ENCODE measurements at regions not wholly inside any gene's neighbourhood (a gene's known extent, or its start where the extent isn't known, plus 50 kb on each side); places are given as distances from the start of the nearest gene placed in this dataset.
A peak's percentile ranks its signal among the peaks of the same experiment; 100 is the strongest.

DNA sequence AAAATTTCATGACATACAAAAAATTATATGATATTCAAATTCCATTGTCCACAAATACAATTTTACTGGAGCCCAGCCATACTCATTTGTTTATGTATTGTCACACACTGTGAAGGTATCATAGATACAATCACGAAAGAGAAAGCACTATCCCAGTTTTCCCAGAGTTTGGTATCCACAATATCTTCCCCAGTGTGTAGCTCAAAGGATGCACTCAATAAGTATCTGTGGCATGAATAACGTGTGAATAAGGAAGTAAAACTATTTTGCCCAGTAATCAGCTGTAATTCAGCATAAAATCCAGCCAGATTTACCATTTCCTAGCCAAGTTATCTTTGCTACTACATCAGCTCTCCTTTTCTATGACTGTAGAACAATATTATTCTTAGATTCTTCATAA lies 131.3 kb upstream of the KCNMB2 start:
- DNase-seq (ENCODE audit: low spot score), result no peak

- no peak for DNase-seq (ENCODE audit: low spot score)
Observed at GRCh38 chr3:178405531-178405930, 130.7 kb upstream of the KCNMB2 start.

DNA sequence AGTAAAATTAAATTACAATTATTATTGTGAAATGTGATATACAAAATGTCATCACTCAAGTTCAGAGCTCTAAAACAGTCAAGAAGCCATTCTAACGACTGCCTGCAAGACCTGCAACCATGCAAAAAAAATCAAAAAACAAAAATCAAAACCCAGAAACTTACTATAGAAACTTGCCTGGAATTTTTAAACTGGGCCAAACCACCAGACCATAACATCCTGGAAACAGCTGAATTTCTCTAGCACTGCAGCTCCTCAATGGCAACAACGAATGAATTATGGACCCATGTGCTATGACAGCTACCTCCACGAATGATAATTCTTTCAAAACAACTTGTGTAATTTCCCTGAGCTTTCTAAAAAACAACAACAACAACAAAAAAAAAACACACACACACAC lies 130.0 kb upstream of the KCNMB2 start:
- no peak for DNase-seq (ENCODE audit: low spot score)

DNA sequence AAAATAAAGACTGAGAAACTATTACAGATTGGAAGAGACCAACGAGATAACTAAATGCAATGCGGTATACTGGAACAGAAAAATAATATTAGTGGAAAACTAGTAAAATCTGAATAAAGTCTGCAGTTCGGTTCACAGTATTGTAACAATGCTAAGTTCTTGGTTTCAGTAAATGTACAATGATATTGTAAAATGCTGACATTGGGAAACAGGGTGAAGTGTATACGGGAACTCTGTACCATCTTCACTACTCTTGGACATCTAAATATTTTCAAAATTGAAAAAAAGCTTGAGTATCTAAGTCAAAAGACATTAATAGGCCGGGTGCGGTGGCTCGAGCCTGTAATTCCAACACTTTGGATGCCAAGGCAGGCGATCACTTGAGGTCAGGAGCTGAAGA lies 120.9 kb upstream of the KCNMB2 start:
- no peak for DNase-seq (ENCODE audit: low spot score)

GRCh38 chr3:178417736-178418135 lies 118.5 kb upstream of the KCNMB2 start:
- no peak for DNase-seq (ENCODE audit: low spot score)

- no peak for DNase-seq (ENCODE audit: low spot score)
Observed at GRCh38 chr3:178419071-178419470, 117.2 kb upstream of the KCNMB2 start.

DNA sequence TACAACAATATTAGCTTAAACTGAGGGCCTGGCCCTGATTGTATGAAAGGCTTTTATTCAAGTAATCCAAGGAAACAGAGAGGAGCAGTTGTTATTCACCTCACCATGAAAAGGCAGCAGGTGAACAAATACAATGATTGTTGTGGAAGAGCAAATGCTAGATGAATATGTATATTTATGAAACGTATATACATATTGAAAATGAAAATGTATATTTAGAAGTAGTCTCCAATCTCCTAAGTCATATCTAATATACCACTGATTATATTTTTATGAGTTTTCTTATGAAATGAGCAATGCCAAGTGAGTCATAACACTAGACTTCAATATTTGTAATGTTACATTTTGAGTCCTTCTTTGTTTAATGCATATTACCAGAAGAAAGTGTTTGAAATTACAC lies 116.2 kb upstream of the KCNMB2 start:
- DNase-seq (ENCODE audit: low spot score), result no peak

GRCh38 chr3:178421069-178421468 lies 115.2 kb upstream of the KCNMB2 start:
- DNase-seq (ENCODE audit: low spot score), result no peak

DNA sequence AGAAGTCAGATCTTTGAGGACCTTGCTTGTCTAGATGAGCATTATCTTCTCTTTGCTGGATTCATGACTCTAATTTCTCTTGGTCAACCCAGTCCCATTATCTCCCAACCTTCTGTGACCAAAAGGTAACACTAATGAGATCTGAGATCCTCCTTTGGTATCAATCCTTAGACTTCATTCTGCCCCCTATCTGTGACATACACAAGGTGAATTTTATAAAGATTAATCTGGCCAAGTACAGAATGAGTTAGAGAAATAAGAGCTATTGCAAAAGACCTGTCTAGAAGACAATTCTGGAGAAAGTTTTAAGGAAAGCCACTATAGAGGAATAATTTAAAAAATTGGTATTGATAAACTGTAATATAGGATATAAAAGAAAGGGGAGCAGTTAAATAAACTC lies 113.8 kb upstream of the KCNMB2 start:
- DNase-seq (ENCODE audit: low spot score), result no peak

GRCh38 chr3:178428037-178428436 lies 108.2 kb upstream of the KCNMB2 start:
- no peak for DNase-seq (ENCODE audit: low spot score)

DNA sequence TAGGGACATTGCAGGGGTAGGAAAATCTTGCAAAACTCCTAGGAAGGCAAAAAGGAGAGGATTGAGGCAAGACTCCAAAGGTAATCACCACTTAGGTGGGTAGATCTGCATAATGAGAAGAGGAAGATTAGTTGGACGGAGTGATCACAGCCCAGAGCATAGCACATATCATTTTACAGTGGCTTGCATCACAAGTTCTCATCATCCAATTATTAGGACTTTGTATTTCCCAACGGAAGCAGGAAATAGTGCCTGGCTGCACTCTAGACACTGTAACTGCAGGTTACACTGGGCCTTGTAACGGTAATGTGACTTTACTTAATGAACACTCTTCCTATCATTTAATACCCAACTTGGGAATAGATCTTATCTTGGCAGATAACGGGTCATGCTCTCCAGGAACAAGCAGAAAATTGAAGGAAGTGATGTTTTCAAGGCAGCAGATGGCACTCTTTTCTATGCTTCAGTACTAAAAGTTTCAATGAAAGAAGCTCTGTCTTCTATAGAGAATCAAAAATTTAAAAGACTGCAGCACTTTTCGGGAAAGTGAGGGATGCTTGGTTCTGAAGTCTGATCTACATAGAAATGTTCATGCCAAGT lies 101.9 kb upstream of the KCNMB2 start:
- DNase-seq (ENCODE audit: low spot score), result no peak

GRCh38 chr3:178435575-178435974 lies 100.7 kb upstream of the KCNMB2 start:
- DNase-seq (ENCODE audit: low spot score), result no peak

DNA sequence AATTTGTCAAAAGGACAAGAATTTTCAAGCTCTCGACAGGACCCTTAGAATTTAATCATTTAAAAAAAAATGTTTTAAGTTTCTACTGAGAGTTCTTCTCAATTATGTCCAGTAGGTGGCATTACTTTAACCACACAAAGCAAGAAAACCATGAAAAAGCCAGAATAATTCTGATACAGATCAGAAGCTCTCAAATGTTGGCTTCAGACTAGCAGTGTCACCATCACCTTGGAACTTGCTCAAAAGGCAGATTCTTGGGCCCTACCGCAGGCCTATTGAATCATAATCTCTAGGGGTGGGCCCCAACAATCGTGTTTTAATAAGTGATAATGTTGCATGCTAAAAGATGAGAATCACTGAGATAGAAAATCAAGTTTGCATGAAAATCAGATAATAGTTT lies 99.5 kb upstream of the KCNMB2 start:
- DNase-seq (ENCODE audit: low spot score), result peak; percentile 38

DNA sequence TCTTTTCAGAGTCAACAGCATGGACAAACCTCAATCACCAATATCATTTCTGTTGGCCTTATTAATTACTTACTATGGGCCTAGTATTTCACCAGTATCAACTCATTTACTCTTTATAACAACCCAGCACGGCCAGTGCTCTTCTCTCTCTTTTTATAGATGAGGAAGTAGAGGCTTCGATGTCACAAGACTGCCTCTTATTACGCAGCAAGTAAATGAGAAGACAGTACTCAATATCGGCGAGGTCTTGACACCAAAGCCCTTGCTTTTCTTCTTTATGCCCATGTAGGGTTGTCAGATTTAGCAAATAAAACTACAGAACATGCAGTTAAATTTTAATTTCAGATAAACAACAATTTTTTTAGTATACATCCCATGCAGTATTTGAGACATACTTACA lies 99.0 kb upstream of the KCNMB2 start:
- no peak for DNase-seq (ENCODE audit: low spot score)

DNA sequence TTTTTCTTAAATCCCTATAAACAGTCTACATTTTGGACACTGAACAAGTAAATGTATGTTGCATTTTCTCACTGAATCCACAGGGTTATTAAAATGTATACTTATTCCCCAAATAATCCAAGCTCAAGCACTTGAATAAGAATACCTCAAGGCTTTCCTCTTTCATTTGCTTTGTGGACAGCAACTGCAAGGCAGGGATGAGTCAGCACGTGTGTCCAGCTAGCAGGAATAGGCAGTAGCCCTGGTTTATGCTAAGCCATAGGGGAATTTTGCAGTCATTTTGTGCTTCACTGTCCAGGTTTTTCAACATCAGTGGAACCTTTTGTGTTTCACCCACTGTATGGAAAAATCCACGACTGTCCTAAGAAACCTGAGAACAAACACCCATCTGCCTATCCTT lies 96.7 kb upstream of the KCNMB2 start:
- peak; percentile 51 for DNase-seq (ENCODE audit: low spot score)

- DNase-seq (ENCODE audit: low spot score), result no peak
Observed at GRCh38 chr3:178440043-178440442, 96.2 kb upstream of the KCNMB2 start.

DNA sequence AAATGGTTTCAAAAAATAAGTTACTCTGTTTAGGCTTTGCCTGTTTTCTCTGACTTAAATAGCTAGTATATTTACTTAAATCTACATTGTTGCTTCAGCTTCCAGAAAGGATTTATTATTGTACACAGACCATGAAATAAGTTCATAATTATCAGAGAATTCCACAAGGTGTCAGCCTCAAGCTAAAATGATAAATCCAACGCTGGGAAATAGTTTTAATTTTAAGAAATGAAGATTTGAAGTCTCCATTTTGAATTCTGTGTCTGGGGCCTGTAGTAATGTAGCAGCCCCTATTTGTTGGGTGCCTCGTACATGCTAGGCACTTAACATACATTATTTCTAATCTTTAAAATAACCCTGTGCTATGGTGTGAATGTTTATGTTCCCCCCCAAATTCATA lies 92.6 kb upstream of the KCNMB2 start:
- no peak for DNase-seq (ENCODE audit: low spot score)

GRCh38 chr3:178445139-178445538 lies 91.1 kb upstream of the KCNMB2 start:
- no peak for DNase-seq (ENCODE audit: low spot score)

- no peak for DNase-seq (ENCODE audit: low spot score)
Observed at GRCh38 chr3:178446059-178446458, 90.2 kb upstream of the KCNMB2 start.

DNA sequence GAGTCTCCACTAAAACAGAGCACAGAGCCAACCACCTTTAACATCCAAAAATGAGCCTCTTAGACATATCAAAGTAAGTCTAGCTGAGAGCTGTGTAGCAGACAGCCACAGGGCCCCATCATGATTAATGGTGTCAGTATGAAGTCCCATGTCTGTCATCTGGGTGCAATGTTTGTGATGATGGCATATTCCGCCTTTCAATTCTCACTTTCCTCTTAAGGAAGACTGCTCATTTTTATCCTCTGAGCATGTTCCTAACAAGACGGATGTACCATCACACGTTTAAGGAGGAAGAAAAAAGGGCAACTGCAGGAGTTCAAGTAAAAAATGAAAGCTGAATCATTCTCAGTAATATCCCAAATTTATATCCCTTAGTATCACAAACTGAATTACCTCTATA lies 85.8 kb upstream of the KCNMB2 start:
- no peak for DNase-seq (ENCODE audit: low spot score)

DNA sequence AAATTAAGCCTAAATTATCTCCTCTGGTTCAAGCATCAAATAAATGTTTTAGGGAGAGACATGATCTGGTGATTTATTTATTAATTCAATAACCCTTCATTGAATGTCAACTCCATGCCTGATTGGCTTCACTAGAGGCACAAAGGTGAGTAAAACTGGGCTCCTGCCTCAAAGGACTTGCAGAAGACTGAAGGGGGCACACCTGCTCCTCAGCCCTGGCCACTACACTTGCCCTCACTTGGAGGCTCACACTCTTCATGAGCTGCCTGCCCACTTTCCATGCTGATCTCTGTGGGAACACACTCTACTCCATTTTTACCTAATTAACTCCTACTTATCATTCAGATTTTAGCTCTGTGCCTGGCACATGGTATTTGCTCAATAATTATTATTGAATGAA lies 84.4 kb upstream of the KCNMB2 start:
- DNase-seq (ENCODE audit: low spot score), result no peak

DNA sequence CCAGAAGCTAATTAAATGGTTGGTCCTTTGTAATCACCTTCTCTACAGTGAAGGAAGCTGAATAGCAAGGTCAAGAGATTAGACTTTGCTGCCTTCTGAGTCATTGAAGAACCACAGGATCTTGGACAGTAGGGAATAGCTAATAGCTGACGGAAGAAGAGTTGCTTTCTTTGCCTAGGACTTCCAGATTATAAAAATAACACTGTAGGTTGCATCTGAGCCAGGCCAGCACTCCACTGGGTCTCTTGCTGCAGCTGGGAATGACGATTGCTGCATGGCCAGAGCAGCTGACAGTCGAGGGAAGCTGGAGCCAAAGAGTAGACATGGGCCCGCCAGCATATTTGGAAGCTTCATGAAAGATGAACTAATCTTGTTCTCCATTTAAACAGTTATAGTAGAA lies 81.5 kb upstream of the KCNMB2 start:
- peak; percentile 5 for DNase-seq (ENCODE audit: low spot score)

- no peak for DNase-seq (ENCODE audit: low spot score)
Observed at GRCh38 chr3:178455226-178455625, 81.0 kb upstream of the KCNMB2 start.

DNA sequence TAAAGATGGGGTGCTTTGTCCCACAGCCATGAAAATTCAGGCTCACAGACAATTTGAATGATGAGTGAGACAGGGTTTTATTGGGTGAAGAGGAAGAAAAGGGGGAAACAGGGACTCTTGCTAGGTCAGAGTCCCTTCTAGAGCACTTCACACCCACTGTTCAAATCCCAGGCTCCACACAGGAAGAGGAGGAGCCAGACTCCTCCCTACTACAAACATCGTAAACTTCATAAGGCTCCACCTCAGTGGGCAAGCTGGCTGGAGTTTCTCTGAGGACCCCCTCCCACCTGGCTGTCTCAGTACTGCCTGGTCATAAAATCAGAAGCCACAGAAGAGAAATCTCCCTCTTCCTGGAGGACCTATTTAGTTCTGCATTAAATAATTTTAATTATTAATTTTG lies 80.3 kb upstream of the KCNMB2 start:
- no peak for DNase-seq (ENCODE audit: low spot score)
